HG02763 (cell line): ENCODE measurements at regions not wholly inside any gene's neighbourhood (a gene's known extent, or its start where the extent isn't known, plus 50 kb on each side); places are given as distances from the start of the nearest gene placed in this dataset.

Experiments
- ATAC-seq: cut with Tn5 transposase; IDR thresholded peaks from one replicate; pipeline ENCODE4 v1.9.1; 2021; ENCODE audit warnings: mild to moderate bottlenecking, moderate library complexity; ENCODE audit not compliant: unreplicated experiment

GRCh38 chr15:60204131-60204885, 193.5 kb downstream of the ANXA2 start:
- no peak for ATAC-seq

- no peak for ATAC-seq
These were observed 189.1 kb downstream of the ANXA2 start for GRCh38 chr15:60208709-60209108.

- ATAC-seq, result no peak
These were observed 185.2 kb downstream of the ANXA2 start for GRCh38 chr15:60212536-60212935.

- ATAC-seq, result no peak
These were observed 184.3 kb downstream of the ANXA2 start for GRCh38 chr15:60213377-60214000.

- ATAC-seq, result no peak
These were observed 183.6 kb downstream of the ANXA2 start for GRCh38 chr15:60214201-60214600.

GRCh38 chr15:60215225-60215963, 182.4 kb downstream of the ANXA2 start:
- no peak for ATAC-seq

GRCh38 chr15:60217161-60217560, 180.6 kb downstream of the ANXA2 start:
- ATAC-seq, result no peak

- no peak for ATAC-seq
These were observed 179.5 kb downstream of the ANXA2 start for GRCh38 chr15:60218256-60218655.

- ATAC-seq, result no peak
These were observed 177.9 kb downstream of the ANXA2 start for GRCh38 chr15:60219866-60220265.

GRCh38 chr15:60221356-60221755, 176.4 kb downstream of the ANXA2 start:
- no peak for ATAC-seq

- ATAC-seq, result no peak
These were observed 175.4 kb downstream of the ANXA2 start for GRCh38 chr15:60222404-60222803.

GRCh38 chr15:60223176-60223575, 174.6 kb downstream of the ANXA2 start:
- no peak for ATAC-seq

- no peak for ATAC-seq
These were observed 170.9 kb downstream of the ANXA2 start for GRCh38 chr15:60226924-60227323.

- no peak for ATAC-seq
These were observed 169.7 kb downstream of the ANXA2 start for GRCh38 chr15:60228101-60228500.

- ATAC-seq, result no peak
These were observed 169.2 kb downstream of the ANXA2 start for GRCh38 chr15:60228619-60229018.

GRCh38 chr15:60235951-60236710, 161.7 kb downstream of the ANXA2 start:
- no peak for ATAC-seq

- no peak for ATAC-seq
These were observed 160.3 kb downstream of the ANXA2 start for GRCh38 chr15:60237446-60237845.

- no peak for ATAC-seq
These were observed 154.0 kb downstream of the ANXA2 start for GRCh38 chr15:60243769-60244168.

- no peak for ATAC-seq
These were observed 153.0 kb downstream of the ANXA2 start for GRCh38 chr15:60244813-60245212.

- ATAC-seq, result no peak
These were observed 147.5 kb downstream of the ANXA2 start for GRCh38 chr15:60250316-60250715.
